HEK293 (cell line): ENCODE measurements at regions not wholly inside any gene's neighbourhood (a gene's known extent, or its start where the extent isn't known, plus 50 kb on each side); places are given as distances from the start of the nearest gene placed in this dataset.

ENCODE experiments used
- KLF1 ChIP-seq: fragments of 450-650 bp; formaldehyde crosslinking; IDR thresholded peaks from 2 replicates; pipeline ENCODE4 v1.5.1; 2016; ENCODE audit warnings: missing biosample characterization, missing genetic modification characterization
- ZNF433 ChIP-seq: fragments of 450-650 bp; formaldehyde crosslinking; IDR thresholded peaks from 2 replicates; pipeline ENCODE4 v1.5.1; 2016; ENCODE audit warnings: missing biosample characterization, missing genetic modification characterization, low read depth
- TF ChIP-seq, protein P1 (sequence below): fragments of 450-650 bp; formaldehyde crosslinking; IDR thresholded peaks from 2 replicates; pipeline ENCODE4 v1.5.1; 2016; ENCODE audit warnings: missing biosample characterization, missing genetic modification characterization

GRCh38 chr11:95295382-95296149 lies 64.6 kb upstream of the SESN3 start:
- TF ChIP-seq ZNF433 (tag by site-specific recombination) (no peak), KLF1 (tag by site-specific recombination) (no peak)
- TF ChIP-seq, protein P1, sequence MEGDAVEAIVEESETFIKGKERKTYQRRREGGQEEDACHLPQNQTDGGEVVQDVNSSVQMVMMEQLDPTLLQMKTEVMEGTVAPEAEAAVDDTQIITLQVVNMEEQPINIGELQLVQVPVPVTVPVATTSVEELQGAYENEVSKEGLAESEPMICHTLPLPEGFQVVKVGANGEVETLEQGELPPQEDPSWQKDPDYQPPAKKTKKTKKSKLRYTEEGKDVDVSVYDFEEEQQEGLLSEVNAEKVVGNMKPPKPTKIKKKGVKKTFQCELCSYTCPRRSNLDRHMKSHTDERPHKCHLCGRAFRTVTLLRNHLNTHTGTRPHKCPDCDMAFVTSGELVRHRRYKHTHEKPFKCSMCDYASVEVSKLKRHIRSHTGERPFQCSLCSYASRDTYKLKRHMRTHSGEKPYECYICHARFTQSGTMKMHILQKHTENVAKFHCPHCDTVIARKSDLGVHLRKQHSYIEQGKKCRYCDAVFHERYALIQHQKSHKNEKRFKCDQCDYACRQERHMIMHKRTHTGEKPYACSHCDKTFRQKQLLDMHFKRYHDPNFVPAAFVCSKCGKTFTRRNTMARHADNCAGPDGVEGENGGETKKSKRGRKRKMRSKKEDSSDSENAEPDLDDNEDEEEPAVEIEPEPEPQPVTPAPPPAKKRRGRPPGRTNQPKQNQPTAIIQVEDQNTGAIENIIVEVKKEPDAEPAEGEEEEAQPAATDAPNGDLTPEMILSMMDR (tag by site-specific recombination): no peak
